GM18951 (cell line): ENCODE measurements at regions not wholly inside any gene's neighbourhood (a gene's known extent, or its start where the extent isn't known, plus 50 kb on each side); places are given as distances from the start of the nearest gene placed in this dataset.

ENCODE experiments used
- POLR2A ChIP-seq: IDR thresholded peaks from 4 replicates; pipeline ENCODE4 v1.6.1; 2011; ENCODE audit warnings: mild to moderate bottlenecking; ENCODE audit not compliant: insufficient read length, insufficient read depth; ENCODE audit errors: extremely low read depth
- in situ Hi-C: fragments of 300-500 bp; cut with MboI; formaldehyde crosslinking; loops from one replicate; pipeline ENCODE4 v1.12.0; 2022; ENCODE audit warnings: low sequenced_read_pairs, mixed read lengths, inconsistent platforms; ENCODE audit not compliant: unreplicated experiment

DNA sequence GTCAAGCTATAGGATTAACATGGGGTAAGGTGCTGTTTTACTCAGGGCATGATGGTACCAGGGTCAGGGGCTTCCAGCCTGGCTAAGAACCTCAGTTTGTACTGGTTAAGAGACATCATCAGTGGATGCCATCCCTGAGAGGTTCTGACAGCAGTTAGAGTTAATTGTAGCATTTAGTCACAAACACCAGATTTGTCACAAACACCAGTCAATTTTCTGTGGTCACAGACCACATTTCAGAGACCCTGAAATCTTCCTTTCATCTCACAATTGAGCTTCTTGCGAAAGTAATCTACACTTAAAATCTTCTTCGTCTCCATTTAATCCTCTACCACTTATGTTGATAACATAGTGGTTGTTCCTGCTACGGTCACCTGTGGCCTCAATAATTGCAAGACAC, 143.0 kb upstream of the EGLN3 start:
- TF ChIP-seq POLR2A, result no peak
- in situ Hi-C loops, result no loop called here

DNA sequence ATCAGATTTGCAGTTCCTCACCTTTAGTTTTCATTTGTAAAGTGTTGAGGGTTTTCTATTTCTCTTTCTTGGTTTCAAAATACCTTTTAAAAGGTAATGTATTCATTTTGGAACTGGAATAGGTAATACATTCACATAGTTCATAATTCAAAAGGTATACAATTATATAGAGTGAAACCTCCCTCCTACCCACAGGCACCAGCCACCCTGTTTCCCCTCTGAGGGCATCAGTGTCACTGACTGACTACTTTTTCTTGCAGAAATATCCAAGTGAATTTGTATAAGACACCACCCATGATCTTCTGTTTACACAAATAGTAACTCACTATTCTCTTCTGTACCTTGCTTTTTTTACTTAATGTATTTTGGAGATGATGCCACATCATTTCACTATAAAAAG, 139.6 kb upstream of the EGLN3 start:
- in situ Hi-C loops, result no loop called here

GRCh38 chr14:34088914-34089313, 138.0 kb upstream of the EGLN3 start:
- TF ChIP-seq POLR2A, result no peak
- in situ Hi-C loops, result no loop called here

More for the DNA sequence above, 139.6 kb upstream of the EGLN3 start:
- no peak for TF ChIP-seq POLR2A

GRCh38 chr14:34087571-34087970, 136.7 kb upstream of the EGLN3 start:
- no peak for TF ChIP-seq POLR2A
- in situ Hi-C loops, result no loop called here

DNA sequence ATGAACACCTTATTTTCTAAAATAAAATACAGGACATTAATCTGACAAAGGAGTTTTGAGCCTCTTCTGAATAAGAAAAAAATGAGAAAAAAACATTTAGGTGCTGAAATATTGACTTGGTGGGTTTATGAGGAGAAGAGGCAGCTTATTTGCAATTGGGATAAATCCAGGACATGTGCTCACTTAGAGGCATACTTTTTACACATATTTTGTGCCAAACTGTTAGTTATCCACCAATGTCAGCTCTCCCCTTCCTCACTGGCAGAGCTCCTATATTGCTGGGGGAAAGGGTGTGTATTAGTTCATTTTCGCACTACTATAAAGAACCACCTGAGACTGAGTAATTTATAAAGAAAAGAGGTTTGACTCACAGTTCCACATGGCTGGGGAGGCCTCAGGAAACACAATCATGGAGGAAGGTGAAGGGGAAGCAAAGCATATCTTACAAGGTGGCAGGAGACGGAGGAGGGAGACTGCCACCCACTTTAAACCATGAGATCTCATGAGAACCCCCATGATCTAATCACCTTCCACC, 135.4 kb upstream of the EGLN3 start:
- no peak for TF ChIP-seq POLR2A
- in situ Hi-C loops, result no loop called here

DNA sequence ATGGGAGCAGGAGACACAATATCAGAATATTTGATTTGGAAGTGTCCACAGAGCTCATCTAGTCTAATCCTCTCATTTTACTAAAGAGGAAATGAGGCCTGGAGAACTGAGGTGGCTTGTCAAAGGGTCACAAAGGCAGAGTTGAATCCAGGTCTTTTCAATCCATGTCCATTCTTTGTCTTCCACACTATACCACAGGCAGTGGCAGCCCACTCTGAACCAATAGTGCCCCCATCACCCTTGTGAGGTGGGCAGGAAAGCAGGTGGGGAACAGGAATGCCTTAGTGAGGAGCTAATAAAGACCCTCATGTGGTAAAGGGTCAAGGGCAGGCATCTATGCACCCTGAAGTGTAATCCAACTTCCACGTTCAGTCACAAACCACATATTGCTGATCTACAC, 134.8 kb upstream of the EGLN3 start:
- no peak for TF ChIP-seq POLR2A
- in situ Hi-C loops, result no loop called here

DNA sequence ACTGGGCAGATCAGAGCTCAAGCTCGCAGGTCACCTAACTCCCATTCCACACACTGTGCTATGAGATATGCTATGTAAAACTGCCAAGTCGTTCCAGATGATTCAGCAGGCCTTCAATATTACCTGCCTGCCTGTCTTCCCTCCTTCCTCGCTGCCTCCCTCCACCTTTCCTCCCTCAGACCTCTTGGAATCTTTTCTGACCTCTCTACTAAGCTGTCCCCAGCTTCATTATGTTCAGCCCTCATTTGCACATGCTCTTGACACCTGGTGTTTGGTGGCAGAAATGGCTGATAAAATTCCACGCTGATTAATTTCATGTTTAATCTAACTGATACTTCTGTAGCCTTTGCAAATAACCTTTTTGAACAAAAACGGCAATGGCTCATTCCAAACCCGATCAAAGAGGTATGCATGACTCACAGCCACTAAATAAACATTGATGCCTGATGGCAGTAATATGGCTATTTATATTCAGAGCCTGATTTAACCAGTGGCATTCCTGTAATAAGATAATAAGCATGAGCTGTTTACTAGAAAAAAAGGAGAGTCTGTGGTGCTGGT, 130.8 kb upstream of the EGLN3 start:
- in situ Hi-C loops, result no loop called here
- no peak for TF ChIP-seq POLR2A

DNA sequence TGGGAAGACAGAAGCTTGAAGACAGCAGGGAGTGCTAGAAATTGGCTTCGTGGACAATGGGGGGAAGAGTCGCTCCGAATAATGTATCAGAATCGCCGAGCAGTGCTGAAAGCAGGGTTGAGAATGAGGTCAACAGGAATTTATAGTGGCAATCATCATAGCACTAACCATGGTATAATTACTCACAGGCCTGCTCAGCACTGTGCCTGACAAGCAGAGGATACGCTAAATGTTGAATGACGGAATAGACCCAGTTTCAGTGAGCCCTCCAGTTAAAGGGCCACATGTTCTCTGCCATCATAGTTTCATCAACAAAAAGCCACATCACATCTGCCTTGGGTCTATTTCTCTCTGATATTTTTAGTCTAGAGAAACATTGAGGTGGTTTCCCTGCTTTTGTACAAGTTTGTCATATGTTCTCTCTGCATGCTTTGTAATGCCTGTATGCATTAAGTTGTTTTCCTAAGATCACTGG, 130.3 kb upstream of the EGLN3 start:
- TF ChIP-seq POLR2A, result no peak
- in situ Hi-C loops, result no loop called here

GRCh38 chr14:34079643-34080042, 128.8 kb upstream of the EGLN3 start:
- in situ Hi-C loops, result loop anchor here (10.0 kb wide), 1 partner anchor 1765 kb away; no protein-coding TSS in a partner anchor

GRCh38 chr14:34078117-34078743, 127.4 kb upstream of the EGLN3 start:
- in situ Hi-C loops, result loop anchor here (10.0 kb wide), 1 partner anchor 1767 kb away; no protein-coding TSS in a partner anchor
- no peak for TF ChIP-seq POLR2A

GRCh38 chr14:34075826-34076225, 125.0 kb upstream of the EGLN3 start:
- TF ChIP-seq POLR2A, result no peak
- in situ Hi-C loops, result loop anchor here (10.0 kb wide), 1 partner anchor 1769 kb away; no protein-coding TSS in a partner anchor

- in situ Hi-C loops, result loop anchor here (10.0 kb wide), 1 partner anchor 1770 kb away; no protein-coding TSS in a partner anchor
- no peak for TF ChIP-seq POLR2A
Observed at GRCh38 chr14:34075042-34075744, 124.3 kb upstream of the EGLN3 start.

DNA sequence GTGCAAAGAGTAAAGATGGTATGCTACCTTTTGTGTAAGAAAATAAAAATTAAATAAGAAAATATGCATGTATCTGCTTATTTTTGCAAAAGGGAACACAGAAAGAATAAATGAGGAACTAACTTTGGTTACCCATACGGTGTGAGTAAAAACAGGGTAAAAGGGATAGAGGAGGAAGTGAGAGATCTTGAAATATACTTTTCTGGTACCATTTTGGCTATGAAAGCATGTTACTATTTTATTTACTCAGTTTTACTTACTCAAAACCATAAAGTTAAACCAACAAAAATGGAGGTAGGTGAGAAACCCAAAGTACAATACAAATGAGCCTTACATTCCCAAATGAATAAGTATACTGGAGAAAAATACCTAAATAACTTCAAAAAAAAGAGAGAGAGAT, 122.0 kb upstream of the EGLN3 start:
- in situ Hi-C loops, result loop anchor here (10.0 kb wide), 1 partner anchor 1772 kb away; no protein-coding TSS in a partner anchor

More for the DNA sequence above, 122.0 kb upstream of the EGLN3 start:
- no peak for TF ChIP-seq POLR2A
